ENCODE measurements at regions not wholly inside any gene's neighbourhood (a gene's known extent, or its start where the extent isn't known, plus 50 kb on each side); places are given as distances from the start of the nearest gene placed in this dataset.

- TF ChIP-seq CTCF (IDR thresholded peaks at IDR 0.05 in 8 of 11, conservative IDR thresholded peaks at IDR 0.05 in 3 of 11) (no peak), POLR2A (IDR thresholded peaks at IDR 0.05) (no peak)
Observed at GRCh38 chr6:12594530-12594893, 122.1 kb upstream of the PHACTR1 start.

Measured in spleen (tissue), 7 donors.